ENCODE measurements at regions not wholly inside any gene's neighbourhood (a gene's known extent, or its start where the extent isn't known, plus 50 kb on each side); places are given as distances from the start of the nearest gene placed in this dataset.

- DNase-seq (ENCODE audit: low read depth in 4 of 4, low spot score in 3 of 4), result no peak
Measured at GRCh38 chr5:156153602-156154001, 173.4 kb upstream of the SGCD start.

- DNase-seq (ENCODE audit: low read depth in 4 of 4, low spot score in 3 of 4), result no peak
Measured at GRCh38 chr5:156154757-156155156, 172.2 kb upstream of the SGCD start.

GRCh38 chr5:156155598-156155997, 171.4 kb upstream of the SGCD start:
- peak in 2 of 4 donors; percentile 24 to 38 for DNase-seq (ENCODE audit: low read depth in 4 of 4, low spot score in 3 of 4)

DNA sequence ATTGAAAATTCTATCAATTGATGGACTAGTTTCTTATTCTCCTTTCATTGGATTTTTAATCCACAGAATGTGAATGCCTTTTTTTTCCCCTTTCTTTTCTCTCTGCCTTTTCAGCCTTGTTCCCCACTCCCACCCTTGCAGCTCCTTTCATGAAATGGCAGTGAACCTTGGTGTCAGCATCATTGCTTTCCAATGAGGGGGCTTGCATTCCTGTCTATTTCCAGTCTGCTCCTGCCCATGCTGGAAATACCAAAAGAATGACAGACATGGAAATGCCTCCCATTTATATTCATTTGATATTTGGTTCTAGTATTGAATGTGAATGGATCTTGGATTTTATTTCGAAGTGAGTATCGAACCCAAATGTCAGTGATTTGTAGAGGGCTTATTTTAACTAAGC, 162.7 kb upstream of the SGCD start:
- DNase-seq (ENCODE audit: low read depth in 4 of 4, low spot score in 3 of 4), result no peak

GRCh38 chr5:156169495-156169894, 157.5 kb upstream of the SGCD start:
- DNase-seq (ENCODE audit: low read depth in 4 of 4, low spot score in 3 of 4), result no peak

DNA sequence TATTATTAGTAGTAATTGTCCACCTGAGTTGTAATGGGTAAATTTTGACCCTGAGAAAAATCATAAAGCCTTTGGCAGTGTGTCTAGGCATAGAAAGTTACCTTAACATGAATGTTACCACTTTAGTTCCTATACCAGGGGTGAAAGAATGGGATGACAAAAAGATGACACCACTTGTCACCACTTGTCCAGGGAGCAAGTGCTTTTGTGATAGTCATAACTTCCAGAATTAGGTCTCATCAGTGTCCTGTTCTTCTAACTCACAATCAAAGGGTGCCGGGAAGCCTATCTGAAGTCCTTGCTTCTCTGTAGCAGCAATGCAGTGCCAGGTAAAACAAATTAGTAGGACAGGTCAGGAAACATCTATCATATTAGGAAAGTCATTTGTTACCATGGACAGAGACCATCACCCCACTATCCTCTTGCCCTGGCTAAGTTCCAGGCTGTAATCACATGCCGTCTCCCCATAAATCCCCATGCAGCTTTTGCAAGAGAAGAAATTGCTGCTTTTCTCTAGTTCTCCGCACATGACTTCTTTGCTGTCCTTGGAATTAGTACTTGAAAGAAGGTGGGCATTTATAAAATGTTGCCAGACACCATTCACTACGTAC, 156.5 kb upstream of the SGCD start:
- no peak for DNase-seq (ENCODE audit: low read depth in 4 of 4, low spot score in 3 of 4)

- DNase-seq (ENCODE audit: low read depth in 4 of 4, low spot score in 3 of 4), result no peak
Measured at GRCh38 chr5:156174225-156174624, 152.7 kb upstream of the SGCD start.

DNA sequence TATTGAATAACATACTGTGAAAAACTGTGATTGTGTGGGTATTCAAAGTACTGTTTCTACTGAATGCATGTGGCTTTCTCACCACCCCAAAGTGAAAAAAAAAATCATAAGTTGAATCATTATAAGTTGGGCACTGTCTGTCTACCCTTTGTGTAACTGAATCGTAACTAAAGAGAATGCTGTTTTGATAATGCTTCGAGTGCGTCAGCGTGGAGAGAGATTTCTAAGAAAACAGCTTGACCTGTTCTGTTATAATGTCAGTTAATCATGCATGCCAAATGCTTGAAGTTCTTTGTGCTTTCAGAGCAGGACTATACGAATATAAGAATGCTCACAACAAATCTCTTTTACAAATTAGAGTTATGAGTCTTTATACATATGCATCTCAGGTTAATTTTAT, 148.8 kb upstream of the SGCD start:
- DNase-seq (ENCODE audit: low read depth in 4 of 4, low spot score in 3 of 4), result no peak

GRCh38 chr5:156181656-156182055, 145.3 kb upstream of the SGCD start:
- no peak for DNase-seq (ENCODE audit: low read depth in 4 of 4, low spot score in 3 of 4)

GRCh38 chr5:156182174-156182967, 144.6 kb upstream of the SGCD start:
- DNase-seq (ENCODE audit: low read depth in 4 of 4, low spot score in 3 of 4), result no peak

DNA sequence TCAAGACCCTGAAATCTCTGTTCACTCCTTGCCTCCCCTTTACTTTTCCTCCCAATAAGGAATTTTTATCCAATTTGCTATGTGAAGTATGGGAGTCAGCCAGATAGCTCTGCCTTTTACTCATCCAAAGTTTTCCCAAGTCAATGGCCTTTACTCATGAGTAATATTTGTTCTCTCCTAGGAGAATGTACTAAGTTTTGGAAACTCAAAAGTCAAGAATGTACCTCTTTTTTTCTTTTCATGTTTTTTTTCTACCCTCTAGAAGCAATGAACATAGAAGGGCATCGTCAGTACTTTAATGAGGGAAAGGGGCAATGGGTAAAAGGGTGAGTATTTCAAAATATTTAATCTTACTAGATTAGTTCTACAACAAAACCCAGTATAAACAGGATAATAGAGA, 140.2 kb upstream of the SGCD start:
- no peak for DNase-seq (ENCODE audit: low read depth in 4 of 4, low spot score in 3 of 4)

DNA sequence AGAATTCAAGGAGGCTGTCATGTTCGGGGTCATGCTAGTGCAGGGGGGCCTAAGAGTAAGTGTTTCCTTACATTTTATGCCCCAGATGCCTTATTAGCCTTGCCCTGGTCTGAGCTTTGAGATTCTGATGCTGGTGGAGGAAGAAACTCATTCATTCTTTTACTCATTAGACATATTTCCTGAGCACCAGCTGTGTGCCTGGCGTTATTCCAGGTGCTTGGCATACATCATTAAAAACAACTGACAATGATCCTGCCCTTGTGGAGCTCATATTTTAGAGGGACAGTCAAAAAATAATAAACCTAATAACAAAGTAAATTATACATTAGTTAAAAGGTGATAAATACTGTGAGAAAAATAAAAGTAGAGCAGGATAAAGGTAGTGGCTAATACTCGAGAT, 138.9 kb upstream of the SGCD start:
- no peak for DNase-seq (ENCODE audit: low read depth in 4 of 4, low spot score in 3 of 4)

DNA sequence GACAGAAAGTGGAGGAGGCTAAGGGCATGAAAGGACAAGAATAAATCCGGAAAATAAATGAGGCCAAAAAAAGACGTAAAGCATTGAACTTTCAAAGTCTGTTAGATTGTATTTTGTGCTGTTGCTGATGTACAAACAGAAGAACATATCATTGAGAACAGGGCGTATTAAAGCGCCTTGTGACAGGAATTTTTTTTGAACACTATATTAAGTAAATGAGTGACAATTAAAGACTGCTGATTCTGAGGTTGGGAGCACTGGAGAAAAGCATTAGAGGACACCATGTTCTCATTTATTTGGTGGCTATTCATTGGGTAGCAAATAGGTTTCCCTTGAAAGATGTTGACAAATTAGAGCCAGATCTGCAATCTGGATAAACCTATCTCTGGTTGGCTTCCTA, 137.3 kb upstream of the SGCD start:
- DNase-seq (ENCODE audit: low read depth in 4 of 4, low spot score in 3 of 4), result no peak

GRCh38 chr5:156191547-156191946, 135.4 kb upstream of the SGCD start:
- no peak for DNase-seq (ENCODE audit: low read depth in 4 of 4, low spot score in 3 of 4)

- no peak for DNase-seq (ENCODE audit: low read depth in 4 of 4, low spot score in 3 of 4)
Measured at GRCh38 chr5:156197042-156197635, 129.8 kb upstream of the SGCD start.

DNA sequence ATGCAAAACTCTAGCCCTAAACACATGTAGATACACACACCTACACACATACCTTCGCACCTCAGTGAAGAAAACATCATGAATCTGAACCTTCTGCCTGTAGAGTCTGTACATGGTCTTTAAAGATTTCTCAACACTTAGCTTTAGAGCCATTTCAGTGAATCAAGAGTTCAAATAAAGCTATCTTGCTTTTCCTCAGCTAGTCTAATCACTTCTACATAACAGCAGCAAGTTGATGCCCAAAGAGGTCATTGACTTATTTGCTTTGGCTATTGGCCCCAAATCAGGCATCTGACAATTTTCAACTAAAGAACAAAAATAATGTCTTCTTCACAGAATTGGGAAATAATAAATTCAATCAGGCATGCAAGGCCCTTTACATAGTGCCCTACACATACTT, 127.9 kb upstream of the SGCD start:
- DNase-seq (ENCODE audit: low read depth in 4 of 4, low spot score in 3 of 4), result no peak

DNA sequence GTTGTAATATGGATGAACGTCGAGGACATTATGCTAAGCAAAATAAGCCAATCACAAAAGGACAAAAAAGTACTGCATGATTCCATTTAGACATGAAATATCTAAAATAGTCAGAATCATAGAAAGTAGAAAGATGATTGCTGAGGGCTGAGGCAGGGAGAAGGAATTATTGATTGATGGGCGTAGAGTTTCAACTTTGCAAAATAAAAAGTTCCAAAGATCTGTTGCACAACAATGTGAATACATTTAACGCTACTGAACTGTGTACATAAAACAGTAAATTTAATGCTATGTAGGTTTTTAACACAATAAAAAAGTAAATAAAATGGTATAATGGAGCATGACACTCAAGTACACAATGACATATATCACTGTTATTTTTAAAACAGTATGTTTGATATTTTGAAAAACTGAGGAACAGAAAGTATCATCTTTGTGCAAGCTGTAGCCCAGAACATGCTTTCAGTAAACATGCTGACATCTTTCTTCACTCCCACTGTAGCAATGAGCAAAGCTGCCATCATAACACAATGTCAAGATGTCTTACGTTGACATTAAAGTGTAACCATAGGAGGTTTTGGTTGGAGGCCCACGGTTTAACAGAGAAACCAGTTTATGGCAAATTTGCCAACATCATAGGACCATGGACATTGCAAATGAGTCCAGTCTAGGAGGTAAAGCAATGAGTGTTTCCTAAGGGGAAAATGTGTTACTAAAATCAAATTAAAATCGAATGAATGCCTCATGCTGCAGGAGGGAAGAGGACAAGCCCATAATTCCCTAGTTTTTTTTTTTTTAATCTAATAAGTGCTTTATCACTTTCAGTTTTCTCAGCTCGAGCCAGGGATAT, 125.8 kb upstream of the SGCD start:
- no peak for DNase-seq (ENCODE audit: low read depth in 4 of 4, low spot score in 3 of 4)

DNA sequence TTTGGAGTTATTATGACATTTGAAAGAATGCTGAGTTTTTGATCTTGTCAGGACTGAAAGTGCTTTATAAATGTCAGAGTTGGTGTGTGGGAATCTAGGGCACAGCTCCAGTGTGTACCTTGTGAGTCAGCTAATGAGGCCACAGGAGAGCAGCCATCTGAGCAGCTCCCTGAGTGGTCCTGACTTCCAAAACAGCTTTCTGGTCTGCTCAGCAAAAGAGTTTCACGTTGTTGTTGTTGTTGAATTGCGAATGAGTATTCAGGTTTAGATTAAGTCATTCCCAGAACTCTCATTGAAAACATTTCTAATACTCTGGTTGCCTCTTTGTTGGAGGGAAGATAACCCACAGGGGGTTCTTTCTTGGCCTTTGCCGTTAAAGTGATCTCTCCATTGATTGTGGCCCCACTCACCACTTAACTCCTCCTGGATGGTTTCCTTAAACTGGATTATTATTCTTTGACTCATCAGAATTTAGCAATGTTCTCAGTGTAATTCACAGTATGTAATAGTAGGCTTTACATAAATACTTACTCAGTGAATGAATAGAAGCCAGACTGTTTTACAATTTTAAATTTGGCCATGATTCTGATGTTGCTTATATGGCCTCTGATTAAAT, 125.1 kb upstream of the SGCD start:
- DNase-seq (ENCODE audit: low read depth in 4 of 4, low spot score in 3 of 4), result no peak

DNA sequence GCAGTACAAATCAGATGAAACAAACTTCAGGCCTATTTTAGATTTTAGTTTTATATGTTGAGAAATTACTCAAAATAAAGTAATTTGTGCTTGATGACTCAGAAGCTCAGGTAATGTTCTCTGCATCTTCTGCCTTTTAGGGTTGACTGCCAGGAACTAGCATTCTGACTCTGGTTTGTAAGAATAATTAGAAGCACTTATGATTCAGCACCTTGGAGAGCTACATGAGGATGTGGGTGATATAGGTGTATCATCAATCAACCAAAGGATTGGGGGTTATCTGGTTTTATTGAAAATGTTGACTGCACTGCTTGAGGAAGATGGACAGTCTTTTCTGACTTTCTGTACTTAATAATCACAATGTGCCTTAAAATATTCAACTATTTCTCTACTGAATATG, 118.7 kb upstream of the SGCD start:
- no peak for DNase-seq (ENCODE audit: low read depth in 4 of 4, low spot score in 3 of 4)

- DNase-seq (ENCODE audit: low read depth in 4 of 4, low spot score in 3 of 4), result no peak
Measured at GRCh38 chr5:156218367-156219158, 108.4 kb upstream of the SGCD start.

All from right renal pelvis (tissue), 4 donors.